NCI-H2107 treated with DMSO at 0.1 percent for 48 hours (cell line): ENCODE measurements at regions not wholly inside any gene's neighbourhood (a gene's known extent, or its start where the extent isn't known, plus 50 kb on each side); places are given as distances from the start of the nearest gene placed in this dataset.

Source experiments
- DNase-seq: peaks from one replicate; lab custom pipeline; 2025; ENCODE audit not compliant: unreplicated experiment; lab: John Stamatoyannopoulos, UW

DNA sequence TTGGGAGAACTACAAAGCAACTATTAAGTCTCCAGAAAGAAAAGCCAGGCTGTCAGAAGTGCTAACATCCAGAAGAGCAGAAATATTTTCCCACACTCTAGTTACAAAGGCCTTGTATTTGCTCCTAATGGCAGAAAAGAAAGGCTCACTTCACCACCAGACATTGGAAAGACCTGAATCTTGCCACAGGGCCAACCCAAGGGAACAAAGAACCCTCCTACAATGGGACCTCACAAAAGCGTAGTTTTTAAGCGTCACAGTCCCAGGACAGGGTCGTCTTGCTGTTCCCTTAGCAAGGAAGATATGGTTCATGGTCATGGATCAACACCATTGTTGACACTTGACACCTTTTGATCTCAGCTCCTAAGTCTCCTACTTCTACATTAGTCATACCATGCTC, 119.1 kb downstream of the RPS29 start:
- DNase-seq, result no peak

DNA sequence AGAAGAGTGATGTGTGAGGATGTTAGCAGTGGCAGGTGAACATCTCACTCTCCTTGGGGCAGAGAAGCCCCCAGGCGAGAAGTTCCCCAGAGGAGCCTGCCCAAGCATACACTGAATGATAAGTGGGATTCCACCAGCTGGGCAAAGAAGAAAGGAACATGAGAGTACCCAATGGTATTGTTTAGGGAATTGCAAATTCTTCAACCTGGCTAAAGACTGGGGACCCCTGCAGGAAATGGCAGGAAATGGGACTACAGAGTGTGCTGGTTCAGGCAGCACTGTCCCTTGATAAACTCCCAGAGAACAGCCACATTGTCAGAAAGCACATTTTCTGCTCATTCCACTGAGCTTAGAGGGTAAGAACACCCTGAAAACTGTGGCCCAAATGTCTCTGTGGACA, 121.3 kb downstream of the RPS29 start:
- DNase-seq, result no peak

DNA sequence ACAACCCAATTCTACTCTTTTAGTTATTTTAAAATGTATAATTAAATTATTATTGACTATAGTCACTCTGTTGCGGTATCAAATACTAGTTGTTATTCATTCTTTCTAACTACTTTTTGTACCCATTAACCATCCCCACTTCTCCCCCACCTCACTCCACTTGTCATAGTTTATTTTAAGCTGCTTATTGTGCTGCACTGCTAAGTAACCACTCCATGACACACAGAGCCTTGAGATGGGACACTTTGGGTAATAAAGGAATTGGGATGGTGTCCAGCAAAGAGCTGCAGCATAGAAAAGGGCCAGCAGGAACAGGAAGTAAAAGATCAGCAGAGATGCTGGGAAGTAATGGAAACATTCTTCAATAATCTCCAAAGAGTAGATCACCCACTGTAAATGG, 123.0 kb downstream of the RPS29 start:
- DNase-seq, result no peak

DNA sequence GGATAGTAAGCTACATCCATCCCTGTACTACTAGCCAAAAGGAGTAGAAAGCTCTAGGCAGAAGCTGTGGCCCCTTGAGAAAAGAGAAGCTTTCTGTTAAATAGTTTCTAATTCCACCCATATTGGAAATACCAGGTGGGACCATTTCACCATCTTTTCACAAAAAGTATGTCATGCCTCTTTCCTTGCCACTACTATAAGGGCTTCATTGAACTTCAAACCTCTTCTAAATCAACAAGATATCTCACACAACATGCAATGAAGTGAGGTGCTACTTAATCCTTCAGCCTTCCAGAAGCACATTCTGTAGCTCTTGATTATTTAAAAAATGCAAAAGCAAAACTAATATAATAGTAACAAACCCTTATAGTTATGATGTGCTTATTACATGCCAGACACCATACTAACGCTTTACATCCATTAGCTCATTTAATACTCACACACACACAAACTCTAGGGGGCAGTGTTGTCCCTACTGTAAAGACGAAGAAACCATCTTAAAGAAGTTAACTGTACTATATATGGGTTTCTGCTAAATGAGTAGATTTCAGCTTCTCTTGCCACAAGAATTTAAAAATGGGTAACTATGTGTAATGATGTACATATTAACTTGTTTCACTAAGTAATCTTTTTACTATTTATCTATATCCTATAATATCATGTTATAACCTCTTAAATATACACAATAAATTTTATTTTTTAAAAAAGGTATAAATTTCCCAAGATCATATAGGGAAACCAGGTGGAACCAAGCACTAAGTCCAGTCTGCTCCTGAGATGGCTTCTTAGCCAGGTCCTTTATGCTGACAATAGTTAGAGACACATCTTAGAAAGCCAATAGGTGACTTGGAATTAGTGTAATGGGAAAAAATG, 124.4 kb downstream of the RPS29 start:
- DNase-seq, result peak; percentile 79

DNA sequence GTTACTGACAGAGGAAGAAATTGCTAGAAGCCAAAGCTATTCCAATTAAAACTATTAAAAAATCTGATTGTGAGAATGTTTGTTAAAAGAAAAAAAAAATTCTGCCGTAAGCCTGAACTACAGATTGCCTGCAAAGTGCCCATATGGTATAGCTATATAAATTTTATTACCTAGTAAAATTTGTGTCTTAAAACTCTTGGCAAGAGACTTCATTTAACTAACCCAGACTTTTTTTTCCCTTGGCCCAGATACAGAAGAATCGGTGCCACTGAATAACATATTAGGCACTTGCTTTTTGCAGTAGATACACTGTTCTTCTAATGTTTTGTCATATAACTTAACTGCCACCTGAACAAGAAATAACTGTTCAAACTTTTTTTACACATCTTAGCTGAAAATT, 125.5 kb downstream of the RPS29 start:
- no peak for DNase-seq

DNA sequence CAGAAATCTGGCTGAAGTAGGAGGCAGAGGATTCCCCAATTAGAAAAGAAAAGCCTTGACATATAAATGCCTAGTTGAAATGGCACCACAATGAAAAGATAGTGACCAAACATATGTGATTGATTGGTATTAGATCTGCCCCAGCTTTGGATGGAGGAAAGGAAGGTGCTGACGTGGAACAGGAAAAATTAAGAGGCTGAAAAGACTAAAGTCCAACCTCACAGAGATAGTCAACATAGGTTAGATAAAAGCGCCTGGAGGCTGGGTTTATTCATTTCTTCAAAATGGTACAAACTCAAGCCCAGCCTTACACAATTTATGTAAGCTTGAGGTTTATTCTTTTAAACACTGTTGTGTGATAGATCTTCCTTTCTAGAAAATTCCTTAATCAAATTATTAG, 129.6 kb downstream of the RPS29 start:
- DNase-seq, result no peak

DNA sequence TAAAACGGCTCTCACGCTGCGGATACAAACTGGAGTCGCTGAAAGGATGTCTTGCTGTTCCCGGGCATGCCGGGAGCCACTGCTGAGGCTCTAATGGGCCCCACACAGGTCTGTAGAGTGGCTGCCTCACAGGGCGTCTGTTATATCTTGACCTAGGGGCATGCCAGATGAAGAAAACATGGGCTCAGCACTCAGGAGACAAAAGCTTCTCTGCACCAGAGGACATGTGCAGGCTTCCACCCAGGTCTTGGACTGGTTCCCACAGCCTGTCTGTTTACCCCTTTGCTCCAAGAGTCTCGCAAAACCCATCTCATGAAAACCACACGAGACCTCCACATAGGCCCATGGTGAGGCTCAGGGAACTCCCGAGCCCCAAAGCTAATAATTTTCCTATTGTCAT, 134.2 kb downstream of the RPS29 start:
- DNase-seq, result no peak

DNA sequence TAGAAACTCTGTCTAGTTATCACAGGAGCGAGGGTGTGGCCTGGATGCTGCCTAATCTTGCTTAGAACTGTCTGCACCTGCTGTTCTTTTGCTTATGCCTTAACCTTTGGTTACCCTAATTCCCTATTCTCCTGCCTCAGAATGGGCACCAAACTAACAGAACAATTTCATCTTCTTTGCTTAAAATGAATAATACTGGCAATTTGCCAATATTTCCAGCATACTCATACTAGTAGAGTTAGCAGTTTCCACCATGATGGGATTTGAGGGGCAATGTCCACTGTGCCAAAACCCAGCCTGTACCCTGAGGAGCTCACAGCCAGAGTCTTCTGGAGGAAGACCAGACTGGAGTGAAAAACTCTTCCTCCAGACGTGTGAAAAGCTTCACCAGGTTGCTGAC, 136.4 kb downstream of the RPS29 start:
- no peak for DNase-seq

DNA sequence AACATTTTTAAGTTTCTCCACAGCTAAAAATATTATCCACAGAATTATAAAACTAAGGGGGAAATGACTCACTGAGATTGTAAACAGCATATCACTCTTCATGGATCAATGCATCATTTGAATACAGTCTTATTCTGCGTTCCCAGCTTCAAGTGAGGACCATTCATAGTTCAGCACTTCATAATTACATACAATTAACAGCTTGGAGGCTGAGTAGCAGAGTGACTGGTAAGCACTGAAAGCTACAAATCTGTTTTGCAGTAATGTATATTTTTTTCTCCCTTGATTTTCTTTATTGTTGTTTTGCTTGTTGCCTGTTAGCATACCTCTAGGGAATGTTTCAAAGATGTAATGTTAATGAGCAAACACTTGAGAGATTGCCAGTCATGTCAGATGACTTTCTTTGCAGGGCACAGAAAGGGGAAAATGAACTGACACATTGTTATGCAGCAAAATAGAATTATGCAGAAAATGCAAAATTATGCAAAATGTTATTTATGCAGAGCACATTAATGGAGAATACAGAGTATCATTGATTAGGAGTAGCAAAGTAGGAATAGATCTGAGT, 138.6 kb downstream of the RPS29 start:
- no peak for DNase-seq

DNA sequence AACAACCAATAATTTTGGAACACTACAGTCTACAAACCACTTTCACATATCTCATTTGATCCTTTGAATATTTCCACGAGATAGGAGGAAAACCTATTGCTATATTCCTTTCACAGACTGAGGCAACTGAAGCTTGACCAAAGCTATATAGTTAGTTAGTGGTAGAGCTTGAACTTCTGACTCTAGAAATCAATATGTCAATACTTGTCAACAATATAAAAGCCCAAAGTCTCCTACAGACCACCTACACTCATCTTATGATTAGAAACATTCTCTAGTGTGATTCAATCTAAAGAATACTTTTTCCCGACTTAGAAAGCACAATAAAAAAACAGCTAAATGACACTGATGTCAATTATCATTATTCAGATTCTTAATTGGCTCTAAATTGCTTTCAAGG, 139.4 kb downstream of the RPS29 start:
- no peak for DNase-seq

DNA sequence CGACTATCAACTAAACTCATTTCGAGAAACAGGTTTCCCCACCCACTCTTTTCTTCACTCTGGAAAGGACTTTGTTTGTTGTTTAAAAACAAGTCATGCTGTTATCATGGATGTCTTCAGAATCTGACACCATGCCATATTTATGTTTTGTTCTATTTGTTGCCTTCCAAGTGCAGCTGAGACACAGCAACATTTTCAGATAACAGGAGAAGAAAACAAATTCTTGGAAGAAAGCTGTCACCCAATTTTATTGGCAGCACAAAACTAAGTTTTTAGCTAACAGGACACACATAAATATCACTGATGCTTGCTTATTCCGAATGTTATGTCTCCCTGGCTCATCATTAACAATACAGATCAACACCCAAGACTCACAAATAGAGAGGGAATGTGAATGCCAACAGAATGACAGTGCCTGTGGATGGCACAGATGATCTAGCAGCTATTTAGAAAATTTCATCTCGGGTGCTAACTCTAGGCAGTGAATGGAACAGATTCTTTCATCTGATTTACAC, 147.9 kb downstream of the RPS29 start:
- no peak for DNase-seq

DNA sequence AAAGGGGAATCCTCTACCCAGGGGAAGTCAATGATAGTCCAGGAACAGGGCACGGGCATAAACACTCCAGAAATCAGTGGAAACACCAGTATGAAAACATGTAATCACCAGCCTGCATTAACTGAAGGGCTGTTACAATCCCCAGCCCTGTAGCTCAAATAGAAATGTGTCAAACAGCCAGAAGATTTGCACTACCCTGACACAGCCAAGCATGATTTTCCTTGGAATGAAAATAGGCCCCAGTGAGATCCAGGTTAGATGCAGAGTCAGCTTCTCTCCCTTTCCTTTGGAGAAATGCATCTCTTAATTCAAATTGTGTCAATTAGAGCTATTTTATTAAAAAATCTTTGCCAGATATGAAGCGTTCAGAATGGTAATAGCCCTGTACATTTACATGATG, 158.1 kb downstream of the RPS29 start:
- no peak for DNase-seq

DNA sequence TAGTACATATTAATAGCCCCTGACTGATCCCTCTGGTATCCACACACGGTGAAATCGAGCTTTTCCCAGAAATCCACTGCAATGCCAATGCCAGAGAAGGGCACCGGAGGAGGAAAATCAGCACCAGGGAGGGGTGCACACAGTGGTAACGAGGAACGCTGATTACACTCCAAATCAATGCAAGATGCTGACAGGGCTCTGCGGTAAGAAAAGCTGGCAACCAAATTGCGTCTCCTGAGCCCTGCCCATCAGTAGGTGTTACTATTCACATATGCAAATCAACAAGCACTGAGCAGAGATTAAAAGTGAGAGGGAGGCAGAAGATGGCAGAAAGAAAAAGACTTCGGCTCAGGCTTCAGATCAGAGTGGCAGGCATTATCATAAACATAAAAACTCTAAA, 159.1 kb downstream of the RPS29 start:
- no peak for DNase-seq

DNA sequence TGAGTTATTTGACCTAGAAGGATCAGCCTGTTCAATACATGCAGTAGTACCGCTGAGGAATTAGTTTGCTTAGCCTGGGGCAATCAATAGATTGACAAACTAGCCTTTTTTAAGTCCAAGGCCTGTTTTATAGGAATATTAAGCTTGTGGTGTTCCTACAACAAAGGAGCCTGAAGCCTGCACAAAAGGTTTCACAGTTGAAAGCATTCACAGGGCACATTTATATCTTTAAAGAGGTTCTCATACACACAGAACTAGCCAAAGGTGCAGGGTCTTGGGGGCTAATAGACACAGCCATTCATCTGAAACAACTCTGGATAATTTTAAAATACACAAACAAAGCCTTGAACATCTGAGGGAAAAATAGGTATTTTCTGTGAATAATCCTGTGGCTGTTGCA, 160.3 kb downstream of the RPS29 start:
- DNase-seq, result no peak

DNA sequence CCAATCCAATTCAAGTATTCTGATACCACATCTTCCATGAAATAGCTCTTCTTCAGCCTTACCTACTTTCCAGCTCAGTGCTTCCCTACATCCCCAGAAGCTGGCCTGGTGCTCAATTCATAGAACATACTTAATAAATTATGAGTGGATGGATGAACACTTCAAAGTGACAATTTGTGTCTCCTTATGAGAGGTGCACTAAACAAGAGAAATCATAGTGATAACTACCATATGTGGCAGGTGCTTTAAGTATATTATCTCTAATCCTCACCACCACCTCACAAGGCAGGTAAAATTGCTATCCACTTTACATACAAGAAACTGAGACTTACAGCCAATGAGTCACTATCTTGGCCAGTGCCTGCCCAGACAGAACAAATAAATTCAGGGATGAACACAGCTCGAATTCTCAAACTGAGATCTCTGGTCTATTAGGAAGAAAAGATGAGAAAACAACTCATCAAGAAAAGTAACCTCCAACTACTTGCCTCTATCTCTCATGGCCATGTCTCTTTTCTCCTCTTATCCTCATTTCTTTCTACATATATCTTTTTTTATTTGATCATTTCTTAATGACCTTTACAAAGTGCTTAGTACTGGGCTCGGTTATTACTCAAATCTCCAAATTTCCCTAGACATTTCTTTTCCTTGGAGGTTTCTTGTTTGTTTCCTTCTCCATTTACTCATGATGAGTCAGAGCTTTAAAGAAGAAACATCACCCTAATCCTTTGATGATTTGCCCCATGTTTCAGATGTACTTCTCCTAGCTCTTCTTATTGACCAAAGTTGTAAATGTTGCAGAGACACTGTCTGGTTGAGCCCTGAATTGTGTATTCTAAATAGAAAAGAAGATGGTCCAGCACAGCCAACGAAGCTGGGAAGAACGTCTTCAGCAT, 161.5 kb downstream of the RPS29 start:
- no peak for DNase-seq

DNA sequence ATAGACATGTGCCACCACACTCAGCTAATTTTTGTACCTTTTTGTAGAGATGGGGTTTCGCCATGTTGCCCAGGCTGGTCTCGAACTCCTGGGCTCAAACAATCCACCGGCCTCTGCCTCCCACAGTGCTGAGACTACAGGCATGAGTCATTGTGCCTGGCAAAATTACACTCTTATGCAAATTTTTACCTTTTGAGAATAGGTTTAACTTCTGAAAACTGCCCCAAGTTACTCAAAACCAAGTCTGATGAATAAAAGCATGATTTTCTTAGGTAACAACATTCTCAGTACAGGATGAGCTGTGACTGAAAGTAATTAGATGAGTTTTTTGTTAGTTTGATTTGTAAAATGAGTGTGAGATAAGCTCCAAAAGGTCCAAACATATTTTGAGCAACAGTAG, 166.0 kb downstream of the RPS29 start:
- no peak for DNase-seq

DNA sequence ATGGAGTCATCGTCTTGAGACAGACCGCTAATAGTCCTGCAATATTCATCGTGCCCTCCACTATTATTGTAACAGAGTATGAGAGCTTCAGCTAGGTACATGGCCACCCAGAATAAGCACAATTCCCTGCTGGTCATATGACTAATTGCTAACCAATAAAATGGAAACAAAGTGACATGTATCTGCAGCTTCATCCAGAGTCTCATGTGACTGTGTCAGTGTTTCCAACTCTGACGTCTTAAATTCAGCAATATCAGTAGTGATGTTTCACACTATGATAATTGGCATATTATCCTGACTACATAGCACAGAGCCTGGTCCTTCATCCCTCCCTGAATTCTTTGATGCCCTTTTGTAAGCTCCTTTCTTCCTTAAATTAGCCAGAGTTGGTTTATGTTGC, 167.4 kb downstream of the RPS29 start:
- no peak for DNase-seq

DNA sequence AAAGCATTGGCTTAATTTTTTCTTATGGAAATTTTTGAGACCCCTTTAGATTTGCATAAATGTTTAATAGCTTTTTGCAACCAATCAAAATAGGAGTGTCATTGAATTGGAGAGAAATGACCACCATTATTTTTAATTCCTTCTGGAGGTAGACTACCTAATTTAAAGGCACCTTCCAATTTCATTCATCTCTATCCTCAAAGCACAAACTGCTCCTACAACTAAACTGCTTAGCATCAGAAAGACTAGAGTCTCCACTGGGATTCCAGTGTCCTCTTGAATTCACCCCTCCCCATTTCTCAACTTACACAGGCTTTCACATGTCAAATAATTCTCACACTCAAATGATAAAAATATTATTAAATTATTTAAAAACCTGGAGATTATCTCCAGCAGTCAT, 168.4 kb downstream of the RPS29 start:
- DNase-seq, result no peak

DNA sequence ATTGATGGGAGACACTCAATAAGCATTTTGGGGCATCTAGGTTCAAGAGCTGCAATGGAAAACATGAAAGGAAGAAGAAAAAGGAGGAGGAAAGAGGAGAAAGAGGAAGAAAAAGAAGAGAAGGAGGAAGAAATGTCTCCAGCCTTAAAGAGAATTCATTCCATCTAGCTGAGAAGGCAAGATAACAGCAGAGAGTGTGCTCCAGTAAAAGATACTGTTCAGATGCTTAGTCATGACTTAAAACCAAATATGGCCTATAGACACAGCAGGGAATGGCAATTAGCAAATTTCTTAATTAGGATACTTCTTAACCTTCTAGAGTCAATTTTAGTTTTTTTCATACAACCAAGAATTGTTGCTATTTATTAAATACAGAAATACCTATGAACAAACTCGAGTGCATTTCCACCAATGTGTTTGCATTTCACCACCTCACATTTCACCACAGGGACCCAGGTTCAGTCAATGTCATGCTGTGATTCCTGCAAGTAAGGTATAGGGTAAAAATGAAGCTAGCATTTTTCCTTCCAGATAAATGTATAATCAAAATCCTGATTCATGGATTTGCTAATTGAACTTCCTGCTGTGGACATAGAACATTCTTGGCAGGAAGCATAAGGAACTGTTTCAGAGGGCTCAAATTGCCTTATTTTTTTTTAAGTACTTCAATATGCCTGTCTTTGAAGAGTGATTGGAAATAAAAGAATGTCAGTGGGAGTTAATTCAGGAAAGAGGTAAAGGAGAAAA, 177.8 kb downstream of the RPS29 start:
- DNase-seq, result no peak

DNA sequence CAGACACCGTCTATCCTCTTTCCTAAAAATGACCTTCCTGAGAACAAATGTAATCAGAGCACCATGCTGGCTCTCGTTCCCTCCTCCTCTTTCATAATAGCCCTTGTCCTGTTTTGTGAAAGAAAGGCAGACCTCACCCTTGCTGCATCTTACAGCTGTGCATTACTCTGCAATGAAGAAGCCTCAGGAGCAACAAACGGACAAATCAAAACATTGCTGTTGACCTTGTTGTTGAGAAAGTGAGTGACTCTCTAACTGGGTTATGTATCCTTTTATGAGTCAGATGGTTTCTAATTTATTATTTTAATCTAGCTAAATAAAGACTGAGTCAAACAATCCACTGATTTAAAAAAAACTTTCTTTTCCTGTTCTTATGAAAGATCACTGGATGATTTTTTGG, 180.9 kb downstream of the RPS29 start:
- no peak for DNase-seq

DNA sequence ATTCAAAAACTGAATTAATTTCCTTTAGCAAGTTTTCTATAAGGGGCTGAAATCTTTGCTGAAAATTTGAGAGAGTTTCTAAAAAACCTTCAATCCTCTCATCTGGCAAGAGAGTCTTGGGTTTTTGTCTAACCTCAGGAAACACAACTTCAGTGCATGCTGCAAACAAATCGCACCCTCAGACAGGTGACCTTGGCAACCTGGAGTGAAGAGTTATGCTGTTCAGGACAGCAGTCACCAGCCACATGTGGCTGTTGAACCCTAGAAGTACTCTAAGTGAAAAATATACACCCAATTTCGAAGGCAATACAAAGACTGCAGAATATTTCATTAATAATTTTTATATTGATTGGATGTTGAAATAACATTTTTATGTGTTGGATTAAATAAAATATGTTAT, 184.8 kb downstream of the RPS29 start:
- DNase-seq, result no peak
